Karpas-422 (cell line): ENCODE measurements at regions not wholly inside any gene's neighbourhood (a gene's known extent, or its start where the extent isn't known, plus 50 kb on each side); places are given as distances from the start of the nearest gene placed in this dataset.
"Not testable (repeated sequence)": the region's sequence is repeated elsewhere in the genome, so short reads cannot be mapped to it uniquely, and the experiment has no call there.

Experiments
- DNase-seq: peaks from one replicate; pipeline ENCODE4 v3.0.0-alpha.2; 2015
- H2AFZ ChIP-seq: fragments of 200-600 bp; sonication (generic); 2 replicates; pipeline ENCODE4 v1.6.1; 2014; ENCODE audit warnings: antibody characterized with exemption, low read length, mixed read lengths
- H3K27ac ChIP-seq: fragments of 200-600 bp; sonication (generic); 2 replicates; pipeline ENCODE4 v1.5.1; 2014; ENCODE audit warnings: mild to moderate bottlenecking, low read length, moderate library complexity
- H3K27me3 ChIP-seq: fragments of 200-600 bp; sonication (generic); 2 replicates; pipeline ENCODE4 v1.6.1; 2014; ENCODE audit warnings: low read length, mixed read lengths
- H3K36me3 ChIP-seq: fragments of 200-600 bp; sonication (generic); 2 replicates; pipeline ENCODE4 v1.6.1; 2014; ENCODE audit warnings: low read length, mixed read lengths; ENCODE audit not compliant: insufficient read depth
- H3K4me1 ChIP-seq: fragments of 200-600 bp; sonication (generic); 2 replicates; pipeline ENCODE4 v1.6.1; 2014; ENCODE audit warnings: mild to moderate bottlenecking, low read length, mixed read lengths
- H3K4me2 ChIP-seq: fragments of 200-600 bp; sonication (generic); 2 replicates; pipeline ENCODE4 v1.6.1; 2014; ENCODE audit warnings: low read length, low read depth, mild to moderate bottlenecking; ENCODE audit not compliant: poor library complexity, severe bottlenecking
- H3K4me3 ChIP-seq: fragments of 200-600 bp; sonication (generic); 2 replicates; pipeline ENCODE4 v1.5.1; 2014; ENCODE audit warnings: mild to moderate bottlenecking, antibody characterized with exemption, low read length, mixed read lengths
- H3K79me2 ChIP-seq: fragments of 200-600 bp; sonication (generic); 2 replicates; pipeline ENCODE4 v1.6.1; 2014; ENCODE audit warnings: mild to moderate bottlenecking, low read length, mixed read lengths
- H3K9ac ChIP-seq: fragments of 200-600 bp; sonication (generic); 2 replicates; pipeline ENCODE4 v1.6.0; 2014; ENCODE audit warnings: low read length
- H3K9me2 ChIP-seq: fragments of 200-600 bp; sonication (generic), shearing (Covaris generic); replicated peaks from 2 replicates; pipeline ENCODE4 v1.6.0; 2014; ENCODE audit warnings: mild to moderate bottlenecking, low read length, moderate library complexity; ENCODE audit not compliant: insufficient read depth
- H3K9me3 ChIP-seq: fragments of 300-700, 200-600 bp; sonication (generic); 2 replicates; pipeline ENCODE4 v1.6.1; 2014; ENCODE audit warnings: low read length, mixed read lengths
- H4K20me1 ChIP-seq: fragments of 200-600 bp; sonication (generic); 2 replicates; pipeline ENCODE4 v1.6.1; 2014; ENCODE audit warnings: mild to moderate bottlenecking, antibody characterized with exemption, low read length, low read depth; ENCODE audit not compliant: insufficient read depth

- H3K4me1 ChIP-seq: no peaks in the 10 kb centered on the region
- H3K36me3 ChIP-seq: no peaks in the 10 kb centered on the region
- no peak for DNase-seq
- no peak overlapping the region for H3K4me2 ChIP-seq
- no peak overlapping the region for H3K27ac ChIP-seq
- H3K79me2 ChIP-seq: no peaks in the 10 kb centered on the region
- no peak overlapping the region for H2AFZ ChIP-seq
- no peaks in the 10 kb centered on the region for H3K9me3 ChIP-seq
- H4K20me1 ChIP-seq: no peaks in the 10 kb centered on the region
- no peaks in the 10 kb centered on the region for H3K9me2 ChIP-seq
- no peaks in the 10 kb centered on the region for H3K27me3 ChIP-seq
- no peak overlapping the region for H3K9ac ChIP-seq
- no peak overlapping the region for H3K4me3 ChIP-seq
Measured at GRCh38 chr1:199573047-199573446, 454.5 kb upstream of the NR5A2 start.

- Histone ChIP-seq H3K27ac (no peak overlapping the region), H2AFZ (no peak overlapping the region), H3K79me2 (no peaks in the 10 kb centered on the region), H3K9ac (no peak overlapping the region), H3K9me2 (no peaks in the 10 kb centered on the region), H3K27me3 (no peaks in the 10 kb centered on the region), H3K9me3 (no peaks in the 10 kb centered on the region), H3K36me3 (no peaks in the 10 kb centered on the region), H3K4me2 (no peak overlapping the region), H3K4me3 (no peak overlapping the region), H3K4me1 (no peaks in the 10 kb centered on the region), H4K20me1 (no peaks in the 10 kb centered on the region)
- DNase-seq: no peak
Measured at GRCh38 chr1:199574950-199575349, 452.6 kb upstream of the NR5A2 start.

- Histone ChIP-seq H3K9ac (no peak overlapping the region), H2AFZ (no peak overlapping the region), H3K4me1 (no peaks in the 10 kb centered on the region), H4K20me1 (no peaks in the 10 kb centered on the region), H3K27ac (no peak overlapping the region), H3K27me3 (no peaks in the 10 kb centered on the region), H3K79me2 (no peaks in the 10 kb centered on the region), H3K4me2 (no peak overlapping the region), H3K9me3 (no peaks in the 10 kb centered on the region), H3K9me2 (no peaks in the 10 kb centered on the region), H3K36me3 (no peaks in the 10 kb centered on the region), H3K4me3 (no peak overlapping the region)
- DNase-seq: no peak
Measured at GRCh38 chr1:199580300-199580699, 447.2 kb upstream of the NR5A2 start.

- no peak overlapping the region for H3K9ac ChIP-seq
- H3K9me3 ChIP-seq: no peaks in the 10 kb centered on the region
- no peaks in the 10 kb centered on the region for H4K20me1 ChIP-seq
- H3K27me3 ChIP-seq: no peaks in the 10 kb centered on the region
- H3K79me2 ChIP-seq: no peaks in the 10 kb centered on the region
- H3K4me3 ChIP-seq: no peak overlapping the region
- H2AFZ ChIP-seq: no peak overlapping the region
- H3K9me2 ChIP-seq: no peaks in the 10 kb centered on the region
- no peak for DNase-seq
- H3K27ac ChIP-seq: no peak overlapping the region
- H3K4me2 ChIP-seq: no peak overlapping the region
- no peaks in the 10 kb centered on the region for H3K4me1 ChIP-seq
- H3K36me3 ChIP-seq: no peaks in the 10 kb centered on the region
Measured at GRCh38 chr1:199585392-199585791, 442.1 kb upstream of the NR5A2 start.

GRCh38 chr1:199590708-199591107 lies 436.8 kb upstream of the NR5A2 start:
- DNase-seq: no peak
- no peaks in the 10 kb centered on the region for H4K20me1 ChIP-seq

GRCh38 chr1:199591468-199591867 lies 436.0 kb upstream of the NR5A2 start:
- H3K4me1 ChIP-seq: no peaks in the 10 kb centered on the region
- H3K4me3 ChIP-seq: no peak overlapping the region
- no peak for DNase-seq
- no peaks in the 10 kb centered on the region for H3K9me2 ChIP-seq
- no peak overlapping the region for H3K27ac ChIP-seq
- H3K27me3 ChIP-seq: no peaks in the 10 kb centered on the region
- no peak overlapping the region for H3K9ac ChIP-seq
- H2AFZ ChIP-seq: no peak overlapping the region
- no peaks in the 10 kb centered on the region for H3K9me3 ChIP-seq
- H4K20me1 ChIP-seq: no peaks in the 10 kb centered on the region
- H3K79me2 ChIP-seq: no peaks in the 10 kb centered on the region
- no peak overlapping the region for H3K4me2 ChIP-seq
- no peaks in the 10 kb centered on the region for H3K36me3 ChIP-seq

More at GRCh38 chr1:199590708-199591107, 436.8 kb upstream of the NR5A2 start:
- Histone ChIP-seq H3K4me1 (no peaks in the 10 kb centered on the region), H3K9me3 (no peaks in the 10 kb centered on the region), H2AFZ (no peak overlapping the region), H3K27ac (no peak overlapping the region), H3K4me2 (no peak overlapping the region), H3K4me3 (no peak overlapping the region), H3K9ac (no peak overlapping the region), H3K36me3 (no peaks in the 10 kb centered on the region), H3K79me2 (no peaks in the 10 kb centered on the region), H3K27me3 (no peaks in the 10 kb centered on the region), H3K9me2 (no peaks in the 10 kb centered on the region)

- no peak for DNase-seq
- Histone ChIP-seq H3K9me2 (no peaks in the 10 kb centered on the region), H3K9me3 (no peaks in the 10 kb centered on the region), H4K20me1 (no peaks in the 10 kb centered on the region), H3K4me1 (no peaks in the 10 kb centered on the region), H3K27me3 (no peaks in the 10 kb centered on the region), H3K4me3 (no peak overlapping the region), H3K4me2 (no peak overlapping the region), H3K9ac (no peak overlapping the region), H3K27ac (no peak overlapping the region), H2AFZ (no peak overlapping the region), H3K79me2 (no peaks in the 10 kb centered on the region), H3K36me3 (no peaks in the 10 kb centered on the region)
Measured at GRCh38 chr1:199593475-199593874, 434.0 kb upstream of the NR5A2 start.

- H3K4me1 ChIP-seq, H3K9me3 ChIP-seq, H4K20me1 ChIP-seq, DNase-seq, H2AFZ ChIP-seq, H3K27ac ChIP-seq, H3K27me3 ChIP-seq, H3K36me3 ChIP-seq, H3K4me2 ChIP-seq, H3K79me2 ChIP-seq, H3K4me3 ChIP-seq, H3K9me2 ChIP-seq, H3K9ac ChIP-seq: not testable (repeated sequence)
Measured at GRCh38 chr1:199596448-199596847, 431.1 kb upstream of the NR5A2 start.

GRCh38 chr1:199597152-199597551 lies 430.4 kb upstream of the NR5A2 start:
- no peaks in the 10 kb centered on the region for H3K9me3 ChIP-seq
- no peak overlapping the region for H3K4me2 ChIP-seq
- H3K36me3 ChIP-seq: no peaks in the 10 kb centered on the region
- H3K4me1 ChIP-seq: no peaks in the 10 kb centered on the region
- no peak overlapping the region for H3K9ac ChIP-seq
- H4K20me1 ChIP-seq: no peaks in the 10 kb centered on the region
- H3K4me3 ChIP-seq: no peak overlapping the region
- no peak overlapping the region for H2AFZ ChIP-seq
- no peaks in the 10 kb centered on the region for H3K27me3 ChIP-seq
- no peaks in the 10 kb centered on the region for H3K79me2 ChIP-seq
- H3K9me2 ChIP-seq: no peaks in the 10 kb centered on the region
- no peak overlapping the region for H3K27ac ChIP-seq
- DNase-seq: no peak
